DOHH2 (cell line): ENCODE measurements at regions not wholly inside any gene's neighbourhood (a gene's known extent, or its start where the extent isn't known, plus 50 kb on each side); places are given as distances from the start of the nearest gene placed in this dataset.

Experiments
- H3F3A ChIP-seq: fragments of 200-600 bp; sonication (generic), shearing (Covaris generic); 2 replicates; pipeline ENCODE4 v1.6.0; 2016; ENCODE audit warnings: antibody characterized with exemption, mild to moderate bottlenecking; ENCODE audit not compliant: control insufficient read depth, insufficient read depth
- H3K27ac ChIP-seq: fragments of 200-600 bp; sonication (generic); 2 replicates; pipeline ENCODE4 v1.5.1; 2014; ENCODE audit warnings: low read depth, mild to moderate bottlenecking, low read length, moderate library complexity
- H3K27me3 ChIP-seq: fragments of 200-600 bp; sonication (generic); 2 replicates; pipeline ENCODE4 v1.6.1; 2014; ENCODE audit warnings: mild to moderate bottlenecking, low read length, mixed read lengths; ENCODE audit not compliant: control insufficient read depth
- H3K36me3 ChIP-seq: fragments of 200-600 bp; sonication (generic); 2 replicates; pipeline ENCODE4 v1.6.1; 2014; ENCODE audit warnings: mild to moderate bottlenecking, low read length, moderate library complexity, mixed read lengths; ENCODE audit not compliant: control insufficient read depth
- H3K4me1 ChIP-seq: fragments of 200-600 bp; sonication (generic); 2 replicates; pipeline ENCODE4 v1.6.1; 2014; ENCODE audit warnings: mild to moderate bottlenecking, low read length, mixed read lengths; ENCODE audit not compliant: control insufficient read depth
- H3K4me2 ChIP-seq: fragments of 200-600 bp; sonication (generic); 2 replicates; pipeline ENCODE4 v1.6.0; 2014; ENCODE audit warnings: mild to moderate bottlenecking, low read length, moderate library complexity
- H3K4me3 ChIP-seq: fragments of 200-600 bp; sonication (generic); 2 replicates; pipeline ENCODE4 v1.5.1; 2014; ENCODE audit warnings: mild to moderate bottlenecking, low read length, mixed read lengths
- H3K79me2 ChIP-seq: fragments of 200-600 bp; sonication (generic); 2 replicates; pipeline ENCODE4 v1.6.1; 2014; ENCODE audit warnings: mild to moderate bottlenecking, low read length, mixed read lengths; ENCODE audit not compliant: control insufficient read depth
- H3K9me2 ChIP-seq: fragments of 200-600 bp; sonication (generic); replicated peaks from 2 replicates; pipeline ENCODE4 v1.6.1; 2014; ENCODE audit warnings: mild to moderate bottlenecking, low read length, mixed read lengths; ENCODE audit not compliant: control insufficient read depth
- H3K9me3 ChIP-seq: fragments of 200-600 bp; sonication (generic); 2 replicates; pipeline ENCODE4 v1.6.1; 2014; ENCODE audit warnings: antibody characterized with exemption, low read length, mixed read lengths; ENCODE audit not compliant: control insufficient read depth, insufficient read depth
- H4K20me1 ChIP-seq: fragments of 200-600 bp; sonication (generic); 2 replicates; pipeline ENCODE4 v1.6.0; 2014; ENCODE audit warnings: low read depth, mild to moderate bottlenecking, antibody characterized with exemption, low read length, moderate library complexity; ENCODE audit not compliant: control insufficient read depth, insufficient read depth
- CTCF ChIP-seq: fragments of 200-600 bp; sonication (generic); IDR thresholded peaks from one replicate; pipeline ENCODE4 v1.5.1; 2014; ENCODE audit warnings: antibody characterized with exemption, mild to moderate bottlenecking, low read depth, low read length; ENCODE audit not compliant: poor library complexity, severe bottlenecking
- EZH2phosphoT487 ChIP-seq: fragments of 200-600 bp; sonication (generic); IDR thresholded peaks from 2 replicates; pipeline ENCODE4 v1.6.1; 2017; ENCODE audit warnings: borderline replicate concordance, mild to moderate bottlenecking, antibody characterized with exemption, low read length, moderate library complexity, mixed read lengths

- Histone ChIP-seq H3K4me1 (no peaks in the 10 kb centered on the region), H4K20me1 (no peaks in the 10 kb centered on the region), H3K79me2 (no peaks in the 10 kb centered on the region), H3F3A (no peaks in the 10 kb centered on the region), H3K4me2 (no peak overlapping the region), H3K4me3 (no peak overlapping the region), H3K36me3 (no peaks in the 10 kb centered on the region), H3K9me2 (no peaks in the 10 kb centered on the region), H3K27me3 (no peaks in the 10 kb centered on the region), H3K27ac (no peak overlapping the region), H3K9me3 (no peaks in the 10 kb centered on the region)
- no peak for TF ChIP-seq EZH2phosphoT487
Observed at GRCh38 chr2:146271131-146271831, 1573.5 kb upstream of the ACVR2A start.

GRCh38 chr2:146270618-146271017 lies 1574.2 kb upstream of the ACVR2A start:
- no peaks in the 10 kb centered on the region for H3K36me3 ChIP-seq
- no peaks in the 10 kb centered on the region for H3K9me2 ChIP-seq
- H3K4me2 ChIP-seq: no peak overlapping the region
- H3K27ac ChIP-seq: no peak overlapping the region
- H3K9me3 ChIP-seq: no peaks in the 10 kb centered on the region
- no peak overlapping the region for H3K4me3 ChIP-seq
- no peaks in the 10 kb centered on the region for H4K20me1 ChIP-seq
- no peaks in the 10 kb centered on the region for H3F3A ChIP-seq
- no peaks in the 10 kb centered on the region for H3K27me3 ChIP-seq
- TF ChIP-seq CTCF (no peak), EZH2phosphoT487 (no peak)
- no peaks in the 10 kb centered on the region for H3K79me2 ChIP-seq
- no peaks in the 10 kb centered on the region for H3K4me1 ChIP-seq

GRCh38 chr2:146267093-146267492 lies 1577.7 kb upstream of the ACVR2A start:
- Histone ChIP-seq H3K36me3 (no peaks in the 10 kb centered on the region), H3K4me1 (no peaks in the 10 kb centered on the region), H3K4me2 (no peak overlapping the region), H3K9me3 (no peaks in the 10 kb centered on the region), H3F3A (no peaks in the 10 kb centered on the region), H3K27me3 (no peaks in the 10 kb centered on the region), H4K20me1 (no peaks in the 10 kb centered on the region), H3K9me2 (no peaks in the 10 kb centered on the region), H3K4me3 (no peak overlapping the region), H3K79me2 (no peaks in the 10 kb centered on the region), H3K27ac (no peak overlapping the region)
- TF ChIP-seq EZH2phosphoT487 (no peak), CTCF (no peak)

GRCh38 chr2:146265656-146266055 lies 1579.2 kb upstream of the ACVR2A start:
- Histone ChIP-seq H3K36me3 (no peaks in the 10 kb centered on the region), H3K4me3 (no peak overlapping the region), H3K9me3 (no peaks in the 10 kb centered on the region), H3F3A (no peaks in the 10 kb centered on the region), H3K27me3 (no peaks in the 10 kb centered on the region), H3K4me2 (no peak overlapping the region), H4K20me1 (no peaks in the 10 kb centered on the region), H3K4me1 (no peaks in the 10 kb centered on the region), H3K9me2 (no peaks in the 10 kb centered on the region), H3K79me2 (no peaks in the 10 kb centered on the region), H3K27ac (no peak overlapping the region)
- no peak for TF ChIP-seq EZH2phosphoT487
- no peak for TF ChIP-seq CTCF
